Immature natural killer cell (primary cell): ENCODE measurements at regions not wholly inside any gene's neighbourhood (a gene's known extent, or its start where the extent isn't known, plus 50 kb on each side); places are given as distances from the start of the nearest gene placed in this dataset.
"Not testable (repeated sequence)": the region's sequence is repeated elsewhere in the genome, so short reads cannot be mapped to it uniquely, and the experiment has no call there.

Experiments
- DNase-seq, 3 donors: peaks; one replicate each; pipeline ENCODE4 v3.0.0; 2022; ENCODE audit warnings: mixed read lengths in 1 of 3
- H3K27ac Mint-ChIP-seq, 6 donors: one replicate each; pipeline ENCODE4 v1.8.0; 2020; ENCODE audit warnings: mixed read lengths in 6 of 6, mild to moderate bottlenecking in 5 of 6, inconsistent platforms in 4 of 6, moderate library complexity in 3 of 6
- H3K27me3 Mint-ChIP-seq, 3 donors: one replicate each; pipeline ENCODE4 v1.8.0; 2020 to 2021; ENCODE audit warnings: low read depth in 3 of 3, mild to moderate bottlenecking in 3 of 3, mixed read lengths in 3 of 3, moderate library complexity in 3 of 3, inconsistent platforms in 1 of 3
- H3K36me3 Mint-ChIP-seq, 3 donors: one replicate each; pipeline ENCODE4 v1.8.0; 2020; ENCODE audit warnings: mixed read lengths in 3 of 3, inconsistent platforms in 2 of 3, mild to moderate bottlenecking in 2 of 3
- H3K4me1 Mint-ChIP-seq, 2 donors: one replicate each; pipeline ENCODE4 v1.8.0; 2020; ENCODE audit warnings: inconsistent platforms in 2 of 2, mild to moderate bottlenecking in 2 of 2, mixed read lengths in 2 of 2, moderate library complexity in 1 of 2
- H3K4me3 Mint-ChIP-seq, 5 donors: one replicate each; pipeline ENCODE4 v1.8.0; 2020; ENCODE audit warnings: mild to moderate bottlenecking in 5 of 5, mixed read lengths in 5 of 5, inconsistent platforms in 3 of 5, moderate library complexity in 3 of 5
- H3K9me3 Mint-ChIP-seq, 6 donors: one replicate each; pipeline ENCODE4 v1.8.0; 2020; ENCODE audit warnings: mild to moderate bottlenecking in 6 of 6, mixed read lengths in 6 of 6, inconsistent platforms in 4 of 6, moderate library complexity in 3 of 6

GRCh38 chr21:27323331-27323730 lies 356.4 kb upstream of the ADAMTS5 start:
- peaks cover 2 to 14% (median 8%) of the 10 kb centered on the region in 6 donors for H3K9me3 Mint-ChIP-seq
- H3K4me1 Mint-ChIP-seq: no peaks in the 10 kb centered on the region
- H3K4me3 Mint-ChIP-seq: no peak overlapping the region
- peaks cover 0 to 2% (median 0%) of the 10 kb centered on the region in 3 donors for H3K27me3 Mint-ChIP-seq
- DNase-seq: no peak
- H3K27ac Mint-ChIP-seq: no peak overlapping the region
- no peaks in the 10 kb centered on the region for H3K36me3 Mint-ChIP-seq

GRCh38 chr21:27321791-27322190 lies 354.9 kb upstream of the ADAMTS5 start:
- no peaks in the 10 kb centered on the region for H3K4me1 Mint-ChIP-seq
- no peak overlapping the region for H3K27ac Mint-ChIP-seq
- DNase-seq: no peak
- H3K9me3 Mint-ChIP-seq: peaks cover 2 to 22% (median 4%) of the 10 kb centered on the region in 6 donors
- no peaks in the 10 kb centered on the region for H3K36me3 Mint-ChIP-seq
- no peaks in the 10 kb centered on the region for H3K27me3 Mint-ChIP-seq
- no peak overlapping the region for H3K4me3 Mint-ChIP-seq

GRCh38 chr21:27320868-27321267 lies 354.0 kb upstream of the ADAMTS5 start:
- no peak for DNase-seq
- Mint-ChIP-seq H3K4me1 (no peaks in the 10 kb centered on the region), H3K27me3 (no peaks in the 10 kb centered on the region), H3K4me3 (no peak overlapping the region), H3K9me3 (peaks cover 4 to 22% (median 7%) of the 10 kb centered on the region in 6 donors), H3K27ac (no peak overlapping the region), H3K36me3 (no peaks in the 10 kb centered on the region)

- not testable (repeated sequence) for DNase-seq, H3K27me3 Mint-ChIP-seq, H3K4me3 Mint-ChIP-seq, H3K27ac Mint-ChIP-seq, H3K4me1 Mint-ChIP-seq, H3K36me3 Mint-ChIP-seq
- H3K9me3 Mint-ChIP-seq: peaks cover 5 to 33% (median 17%) of the 10 kb centered on the region in 6 donors
Measured at GRCh38 chr21:27317601-27318000, 350.7 kb upstream of the ADAMTS5 start.

- peaks cover 0 to 2% (median 0%) of the 10 kb centered on the region in 3 donors for H3K27me3 Mint-ChIP-seq
- no peaks in the 10 kb centered on the region for H3K4me1 Mint-ChIP-seq
- no peak for DNase-seq
- peaks cover 9 to 33% (median 17%) of the 10 kb centered on the region in 6 donors for H3K9me3 Mint-ChIP-seq
- H3K36me3 Mint-ChIP-seq: no peaks in the 10 kb centered on the region
- no peak overlapping the region for H3K4me3 Mint-ChIP-seq
- no peak overlapping the region for H3K27ac Mint-ChIP-seq
Measured at GRCh38 chr21:27315373-27315772, 348.5 kb upstream of the ADAMTS5 start.

GRCh38 chr21:27314131-27314530 lies 347.2 kb upstream of the ADAMTS5 start:
- peaks cover 0 to 2% (median 0%) of the 10 kb centered on the region in 3 donors for H3K27me3 Mint-ChIP-seq
- peaks cover 9 to 37% (median 16%) of the 10 kb centered on the region in 6 donors for H3K9me3 Mint-ChIP-seq
- H3K4me1 Mint-ChIP-seq: no peaks in the 10 kb centered on the region
- H3K36me3 Mint-ChIP-seq: no peaks in the 10 kb centered on the region
- H3K4me3 Mint-ChIP-seq: no peak overlapping the region
- H3K27ac Mint-ChIP-seq: no peak overlapping the region
- DNase-seq: no peak

DNA sequence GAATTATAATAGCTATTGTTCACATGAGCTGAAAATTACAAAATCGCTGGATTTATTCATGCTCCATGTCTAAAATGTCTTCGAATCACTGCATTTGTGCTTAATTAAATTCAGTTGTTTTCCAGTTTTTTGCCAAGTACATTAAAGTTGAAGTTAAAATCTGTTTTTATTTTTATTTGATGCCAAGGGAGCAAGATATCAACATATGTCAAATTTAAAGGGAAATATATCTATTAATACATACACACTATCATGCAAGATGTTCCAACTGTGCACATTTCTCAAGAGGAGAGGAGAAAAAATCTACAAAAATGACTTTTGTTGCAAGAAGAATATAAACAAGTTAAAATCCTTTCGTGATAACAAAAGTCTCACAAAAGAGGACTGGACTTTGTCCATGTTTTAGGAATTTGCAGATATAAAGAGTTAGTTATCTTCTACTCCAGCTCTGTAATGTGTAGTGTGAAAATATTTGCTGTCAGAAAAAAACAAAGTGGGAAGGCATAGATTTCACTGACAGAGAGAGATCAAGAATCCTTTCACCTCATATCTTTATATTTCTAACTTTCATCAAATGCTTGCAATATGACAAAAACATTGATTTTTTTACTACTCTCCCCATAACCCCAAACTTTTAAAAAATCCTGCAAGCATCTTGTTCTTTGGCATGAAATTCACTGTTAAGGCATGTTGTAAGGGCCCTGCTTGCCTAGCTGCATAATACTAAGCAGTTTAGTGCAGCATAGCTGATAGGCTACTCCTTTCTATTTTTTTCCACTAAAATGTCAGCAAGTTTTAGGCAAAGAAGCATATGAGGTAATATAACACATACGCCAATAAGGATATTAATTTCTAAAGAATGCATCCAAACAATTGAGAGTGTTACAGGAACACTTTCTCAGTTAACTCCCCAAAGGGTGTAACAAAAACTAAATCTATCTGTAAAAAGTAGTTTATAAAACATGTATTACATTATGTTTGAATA lies 340.2 kb upstream of the ADAMTS5 start:
- H3K4me3 Mint-ChIP-seq: no peak overlapping the region
- no peaks in the 10 kb centered on the region for H3K36me3 Mint-ChIP-seq
- H3K27me3 Mint-ChIP-seq: peaks cover 0 to 1% (median 0%) of the 10 kb centered on the region in 3 donors
- no peak overlapping the region for H3K27ac Mint-ChIP-seq
- H3K4me1 Mint-ChIP-seq: no peaks in the 10 kb centered on the region
- no peak for DNase-seq
- peaks cover 0 to 30% (median 8%) of the 10 kb centered on the region in 6 donors for H3K9me3 Mint-ChIP-seq

- Mint-ChIP-seq H3K36me3 (no peaks in the 10 kb centered on the region), H3K27me3 (no peaks in the 10 kb centered on the region), H3K4me1 (no peaks in the 10 kb centered on the region), H3K9me3 (peaks cover 0 to 32% (median 9%) of the 10 kb centered on the region in 6 donors), H3K27ac (no peak overlapping the region), H3K4me3 (no peak overlapping the region)
- no peak for DNase-seq
Measured at GRCh38 chr21:27306206-27306605, 339.3 kb upstream of the ADAMTS5 start.

- no peak overlapping the region for H3K27ac Mint-ChIP-seq
- no peaks in the 10 kb centered on the region for H3K4me1 Mint-ChIP-seq
- no peak overlapping the region for H3K4me3 Mint-ChIP-seq
- H3K36me3 Mint-ChIP-seq: no peaks in the 10 kb centered on the region
- no peak for DNase-seq
- H3K9me3 Mint-ChIP-seq: peaks cover 3 to 33% (median 17%) of the 10 kb centered on the region in 6 donors
- no peaks in the 10 kb centered on the region for H3K27me3 Mint-ChIP-seq
Measured at GRCh38 chr21:27301220-27301619, 334.3 kb upstream of the ADAMTS5 start.

DNA sequence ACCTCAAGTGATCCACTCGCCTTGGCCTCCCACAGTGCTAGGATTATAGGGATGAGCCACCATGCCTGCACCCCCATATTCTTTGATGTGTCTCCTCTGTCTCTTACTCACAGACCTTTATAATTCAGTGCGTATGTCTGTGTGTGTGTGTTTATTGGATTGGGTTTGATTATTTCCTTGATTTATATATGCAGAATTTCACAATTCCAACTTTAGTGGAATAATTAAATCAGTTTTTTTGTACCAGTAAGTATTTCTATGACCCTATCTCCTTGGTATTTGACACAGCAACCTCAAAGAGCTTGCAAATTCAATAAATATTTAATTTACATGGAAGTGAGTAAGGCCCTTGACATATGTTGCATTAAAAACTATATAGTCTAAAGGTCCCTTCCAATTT lies 333.9 kb upstream of the ADAMTS5 start:
- Mint-ChIP-seq H3K36me3 (no peaks in the 10 kb centered on the region), H3K4me3 (no peak overlapping the region), H3K9me3 (peaks cover 3 to 37% (median 17%) of the 10 kb centered on the region in 6 donors), H3K27me3 (no peaks in the 10 kb centered on the region), H3K27ac (no peak overlapping the region), H3K4me1 (no peaks in the 10 kb centered on the region)
- DNase-seq: no peak

DNA sequence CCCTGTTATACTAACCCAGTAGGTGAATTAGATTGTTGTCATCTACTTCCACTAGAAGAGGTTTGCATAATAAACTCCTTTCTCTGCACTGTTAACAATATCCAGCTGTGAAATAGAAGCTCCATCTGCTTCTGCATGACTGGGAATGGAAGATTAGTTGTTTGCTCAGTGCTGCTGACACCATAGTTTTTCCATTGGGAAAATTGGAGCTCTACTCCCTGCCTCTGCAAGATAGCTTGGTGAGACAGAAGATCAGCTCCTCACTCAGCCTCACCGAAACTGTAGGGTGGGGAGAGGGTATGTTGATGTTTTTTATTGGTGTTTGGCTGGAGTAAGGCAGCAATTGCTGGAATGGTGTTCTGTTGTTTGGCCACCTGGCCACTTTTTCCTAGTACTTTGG lies 331.6 kb upstream of the ADAMTS5 start:
- Mint-ChIP-seq H3K4me1 (no peaks in the 10 kb centered on the region), H3K4me3 (no peak overlapping the region), H3K36me3 (no peaks in the 10 kb centered on the region), H3K27ac (no peak overlapping the region), H3K9me3 (peaks cover 5 to 36% (median 17%) of the 10 kb centered on the region in 6 donors), H3K27me3 (no peaks in the 10 kb centered on the region)
- no peak for DNase-seq

DNA sequence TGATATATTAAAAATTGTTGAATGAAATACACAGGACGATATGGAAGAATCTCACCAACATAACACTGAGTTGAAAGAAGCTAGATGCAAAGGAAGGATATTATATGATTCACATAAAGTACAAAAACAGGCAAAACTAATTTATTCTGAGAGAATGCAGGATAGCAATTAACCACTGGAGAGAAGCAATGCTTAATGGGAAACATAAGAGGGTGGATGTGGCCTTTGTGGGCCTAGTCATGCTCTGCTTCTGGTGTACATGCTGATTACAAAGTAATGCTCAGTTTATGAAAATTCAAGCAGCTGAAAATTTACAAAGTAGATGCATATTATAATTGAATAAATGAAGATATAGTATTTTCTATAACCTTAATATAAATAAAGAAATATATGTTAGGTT lies 326.4 kb upstream of the ADAMTS5 start:
- Mint-ChIP-seq H3K4me3 (no peak overlapping the region), H3K4me1 (no peaks in the 10 kb centered on the region)
- DNase-seq: no peak

DNA sequence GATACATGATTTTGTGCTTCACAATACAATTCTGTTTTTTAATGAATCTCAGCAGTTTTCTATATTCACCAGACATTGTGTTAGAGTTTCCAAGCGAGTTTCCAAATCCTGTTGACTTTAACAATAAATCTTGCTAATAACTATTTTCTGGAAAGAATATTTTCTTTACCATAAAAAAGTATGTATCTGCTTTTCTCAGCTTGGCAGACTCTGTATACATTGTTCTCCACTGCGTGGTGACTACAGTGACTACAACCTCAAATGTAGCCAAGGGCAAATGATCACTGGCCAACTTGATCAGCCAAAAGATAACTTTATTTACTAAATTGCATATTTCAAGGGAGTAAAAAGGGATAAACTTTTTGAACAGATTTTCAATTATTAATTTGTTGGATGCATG lies 325.9 kb upstream of the ADAMTS5 start:
- Mint-ChIP-seq H3K4me1 (no peaks in the 10 kb centered on the region), H3K36me3 (no peaks in the 10 kb centered on the region), H3K27me3 (peaks cover 0 to 2% (median 0%) of the 10 kb centered on the region in 3 donors), H3K9me3 (peaks cover 8 to 32% (median 12%) of the 10 kb centered on the region in 6 donors), H3K27ac (no peak overlapping the region), H3K4me3 (no peak overlapping the region)
- no peak for DNase-seq

More for the DNA sequence above, 326.4 kb upstream of the ADAMTS5 start:
- peaks cover 7 to 32% (median 11%) of the 10 kb centered on the region in 6 donors for H3K9me3 Mint-ChIP-seq
- no peaks in the 10 kb centered on the region for H3K36me3 Mint-ChIP-seq
- H3K27ac Mint-ChIP-seq: no peak overlapping the region
- peaks cover 0 to 2% (median 0%) of the 10 kb centered on the region in 3 donors for H3K27me3 Mint-ChIP-seq

DNA sequence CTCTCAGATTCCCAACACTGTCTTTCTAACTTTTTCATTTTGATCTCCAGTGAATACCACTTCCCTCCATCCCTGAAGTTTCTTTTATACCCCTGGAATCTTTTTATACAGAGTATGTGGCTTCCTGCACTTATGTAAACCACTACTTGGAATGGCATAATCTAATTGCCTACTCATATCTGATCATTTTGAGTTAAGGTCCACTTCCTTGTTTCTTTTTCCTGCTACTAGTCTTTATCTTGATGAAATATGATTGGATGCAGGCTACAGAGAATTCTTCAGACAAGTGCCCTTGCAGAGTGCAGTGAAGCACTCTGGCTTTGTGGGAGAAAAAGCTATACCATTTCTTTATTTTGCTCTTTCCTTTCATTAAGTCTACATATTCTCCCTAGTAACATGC lies 325.3 kb upstream of the ADAMTS5 start:
- Mint-ChIP-seq H3K27ac (no peak overlapping the region), H3K4me1 (no peaks in the 10 kb centered on the region), H3K9me3 (peaks cover 8 to 35% (median 12%) of the 10 kb centered on the region in 6 donors), H3K4me3 (no peak overlapping the region), H3K36me3 (no peaks in the 10 kb centered on the region), H3K27me3 (peaks cover 0 to 4% (median 2%) of the 10 kb centered on the region in 3 donors)
- DNase-seq: no peak
